HUES64 (cell line): ENCODE measurements at regions not wholly inside any gene's neighbourhood (a gene's known extent, or its start where the extent isn't known, plus 50 kb on each side); places are given as distances from the start of the nearest gene placed in this dataset.

Experiments
- H3K27ac ChIP-seq: 2 replicates; pipeline ENCODE4 v1.7.0; 2013; ENCODE audit warnings: low read depth, low read length, inconsistent platforms
- H3K27me3 ChIP-seq: 2 replicates; pipeline ENCODE4 v1.6.1; 2013; ENCODE audit warnings: mild to moderate bottlenecking, low read length; ENCODE audit not compliant: insufficient read depth
- H3K36me3 ChIP-seq: 2 replicates; pipeline ENCODE4 v1.6.1; 2013; ENCODE audit warnings: mild to moderate bottlenecking, low read length; ENCODE audit not compliant: insufficient read depth
- H3K4me1 ChIP-seq: 2 replicates; pipeline ENCODE4 v1.6.1; 2013; ENCODE audit warnings: mild to moderate bottlenecking, low read length, moderate library complexity; ENCODE audit not compliant: insufficient read depth
- H3K4me3 ChIP-seq: 2 replicates; pipeline ENCODE4 v1.5.1; 2013; ENCODE audit warnings: mild to moderate bottlenecking, low read length, moderate library complexity
- H3K9ac ChIP-seq: 2 replicates; pipeline ENCODE4 v1.6.1; 2013; ENCODE audit warnings: mild to moderate bottlenecking, low read depth, low read length
- H3K9me3 ChIP-seq: 2 replicates; pipeline ENCODE4 v1.6.1; 2013; ENCODE audit warnings: low read depth, low read length; ENCODE audit not compliant: insufficient read depth
- WGBS: fragments of 150-250, 120-280 bp; methylation state at CpG from one replicate; pipeline ENCODE4 v1.1.7; 2013; ENCODE audit warnings: missing lambda C conversion rate; 5-methylcytosine and 5-hydroxymethylcytosine counted together

DNA sequence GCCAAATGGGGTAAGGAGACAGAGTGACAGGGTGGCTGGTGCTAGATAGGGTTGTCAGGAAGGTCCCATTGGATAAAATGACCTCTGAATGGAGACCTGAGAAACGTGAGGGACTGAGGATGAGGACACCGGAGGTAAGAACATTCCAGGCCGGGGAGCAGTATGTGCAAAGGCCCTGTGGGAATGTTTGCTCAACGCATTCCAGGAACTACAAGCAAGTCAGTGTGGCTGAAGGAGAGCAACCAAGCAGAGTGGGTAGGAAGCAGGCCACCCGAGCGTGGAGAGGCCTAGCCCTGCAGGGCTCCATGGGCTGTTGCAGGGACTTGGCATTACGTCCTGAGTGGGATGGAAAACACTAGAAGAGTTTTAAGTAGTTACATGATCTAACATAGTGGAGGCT lies 185.6 kb downstream of the ZBTB18 start:
- Histone ChIP-seq H3K9ac (no peak overlapping the region), H3K27ac (no peak overlapping the region), H3K4me1 (peaks cover 6% of the 10 kb centered on the region), H3K36me3 (no peaks in the 10 kb centered on the region), H3K27me3 (0 out of 2 replicates have a peak, but pooled peaks cover 2% of the 10 kb centered on the region), H3K9me3 (no peaks in the 10 kb centered on the region), H3K4me3 (no peak overlapping the region)
- 91% methylated on average over 7 of the region's 7 CpGs for WGBS

DNA sequence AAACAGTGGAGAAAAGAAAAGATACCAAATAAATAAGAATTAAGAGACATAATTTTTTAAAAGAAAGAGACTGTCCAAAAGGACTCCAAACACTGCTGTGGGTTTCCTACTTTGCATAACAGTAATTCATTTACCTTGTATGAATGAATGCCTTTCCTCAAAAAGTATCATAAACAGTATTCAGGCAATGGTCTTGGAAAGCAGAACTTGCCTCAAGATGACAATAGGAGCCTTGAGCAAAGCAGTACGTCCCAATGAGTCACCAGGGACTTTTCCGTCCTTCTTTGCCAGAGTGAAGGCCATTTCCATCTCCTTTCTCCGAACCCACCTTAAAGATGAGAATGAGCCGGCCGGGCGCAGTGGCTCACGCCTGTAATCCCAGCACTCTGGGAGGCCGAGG lies 186.4 kb downstream of the ZBTB18 start:
- Histone ChIP-seq H3K4me1 (no peaks in the 10 kb centered on the region), H3K27me3 (no peaks in the 10 kb centered on the region), H3K9ac (no peak overlapping the region), H3K36me3 (no peaks in the 10 kb centered on the region), H3K4me3 (no peak overlapping the region), H3K9me3 (no peaks in the 10 kb centered on the region), H3K27ac (no peak overlapping the region)
- 87% methylated on average over 8 of the region's 8 CpGs for WGBS

DNA sequence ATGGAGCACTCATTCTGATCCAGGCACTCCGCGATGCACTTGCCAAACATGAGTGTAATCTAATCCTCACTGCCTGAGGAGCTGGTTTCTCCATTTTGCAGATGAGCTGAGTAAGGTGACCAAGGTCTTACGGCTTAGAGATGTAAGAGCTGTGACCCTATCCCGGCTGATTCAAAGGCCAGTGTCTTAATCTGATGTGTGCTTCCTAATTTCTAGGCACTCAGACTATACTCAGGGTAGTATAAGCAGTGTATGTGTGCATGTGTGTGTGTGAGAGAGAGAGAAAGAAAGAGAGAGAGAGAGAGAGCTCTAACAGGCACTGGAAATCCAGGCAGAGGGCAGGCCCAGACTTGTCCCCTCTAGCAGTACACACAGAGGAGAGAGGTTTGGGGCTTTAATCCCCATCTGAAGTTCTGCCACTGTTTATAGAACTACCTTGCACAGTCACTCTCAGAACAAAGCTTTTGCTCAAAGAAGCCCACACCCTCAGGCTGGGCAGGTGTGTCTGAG lies 188.2 kb downstream of the ZBTB18 start:
- Histone ChIP-seq H3K36me3 (no peaks in the 10 kb centered on the region), H3K27me3 (no peaks in the 10 kb centered on the region)
- 92% methylated on average over 4 of the region's 4 CpGs for WGBS

DNA sequence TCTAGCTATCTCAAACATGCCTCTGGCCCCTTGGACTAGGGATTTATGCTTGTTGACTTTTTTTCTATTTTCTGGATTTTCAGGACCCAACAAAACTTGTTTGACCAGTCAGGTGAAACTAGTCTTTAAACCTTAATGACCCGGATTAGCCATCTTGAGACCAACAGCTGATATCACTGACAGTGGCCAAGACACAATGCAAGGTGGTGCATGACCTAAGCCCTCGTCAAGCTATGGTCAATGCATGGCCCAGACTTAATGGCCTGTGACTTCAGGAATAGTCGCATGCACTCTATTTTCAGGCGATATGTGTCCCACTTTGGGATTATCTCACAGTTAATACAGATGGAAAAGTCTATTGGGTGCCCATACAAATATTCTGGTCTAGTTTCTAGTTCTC lies 190.4 kb downstream of the ZBTB18 start:
- no peaks in the 10 kb centered on the region for H3K27me3 ChIP-seq
- H3K36me3 ChIP-seq = no peaks in the 10 kb centered on the region
- H3K9ac ChIP-seq = no peak overlapping the region
- H3K4me3 ChIP-seq = no peak overlapping the region
- no peaks in the 10 kb centered on the region for H3K4me1 ChIP-seq
- 94% methylated on average over 4 of the region's 4 CpGs for WGBS
- H3K27ac ChIP-seq = no peak overlapping the region
- no peaks in the 10 kb centered on the region for H3K9me3 ChIP-seq

More for the DNA sequence above, 188.2 kb downstream of the ZBTB18 start:
- Histone ChIP-seq H3K4me1 (no peaks in the 10 kb centered on the region), H3K9ac (no peak overlapping the region), H3K27ac (no peak overlapping the region), H3K4me3 (no peak overlapping the region), H3K9me3 (no peaks in the 10 kb centered on the region)

DNA sequence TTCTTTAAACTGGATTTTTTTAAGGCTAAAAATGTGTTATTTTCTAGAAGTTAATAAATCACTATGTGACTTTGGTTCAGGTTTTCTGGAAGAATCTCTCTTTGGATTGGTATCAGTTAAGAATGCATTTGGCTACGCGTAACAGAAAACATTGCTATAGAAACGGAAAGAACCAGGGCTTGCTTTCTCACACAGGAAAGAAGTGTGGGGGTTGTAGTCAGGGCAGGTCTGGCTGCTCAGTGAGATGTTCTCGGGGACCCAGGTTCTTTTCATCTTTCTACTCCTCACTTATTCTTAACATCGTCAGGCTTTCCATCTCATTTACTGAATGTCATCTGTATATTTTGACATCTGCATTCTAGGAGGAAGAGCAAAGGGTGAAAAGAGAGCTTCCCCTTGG lies 191.4 kb downstream of the ZBTB18 start:
- WGBS = 94% methylated on average over 5 of the region's 5 CpGs
- H3K9ac ChIP-seq = no peak overlapping the region
- no peaks in the 10 kb centered on the region for H3K27me3 ChIP-seq
- no peak overlapping the region for H3K27ac ChIP-seq
- H3K36me3 ChIP-seq = no peaks in the 10 kb centered on the region
- H3K4me1 ChIP-seq = no peaks in the 10 kb centered on the region
- H3K4me3 ChIP-seq = no peak overlapping the region
- no peaks in the 10 kb centered on the region for H3K9me3 ChIP-seq

DNA sequence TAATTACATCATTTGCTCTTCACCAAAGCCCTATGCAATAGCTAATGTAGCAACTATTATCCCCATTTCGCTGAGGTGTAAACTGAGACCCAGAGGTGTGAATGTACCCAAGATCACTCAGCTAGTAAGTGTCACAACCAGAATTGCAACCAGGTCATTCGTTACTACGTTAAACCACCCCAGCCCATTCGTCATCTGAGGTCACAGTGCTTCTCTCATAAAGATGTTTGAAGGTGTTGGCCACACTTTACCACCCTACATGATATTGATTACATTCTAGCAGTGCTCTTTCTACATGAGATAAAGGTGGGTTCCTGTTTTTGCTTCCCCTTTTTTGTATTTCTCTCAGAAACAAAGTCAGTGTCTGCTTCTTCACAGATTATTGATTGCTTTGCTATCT lies 195.3 kb downstream of the ZBTB18 start:
- Histone ChIP-seq H3K27ac (no peak overlapping the region), H3K9ac (no peak overlapping the region), H3K9me3 (no peaks in the 10 kb centered on the region), H3K4me1 (no peaks in the 10 kb centered on the region), H3K36me3 (no peaks in the 10 kb centered on the region), H3K4me3 (no peak overlapping the region), H3K27me3 (no peaks in the 10 kb centered on the region)
- 93% methylated on average over 4 of the region's 4 CpGs for WGBS

DNA sequence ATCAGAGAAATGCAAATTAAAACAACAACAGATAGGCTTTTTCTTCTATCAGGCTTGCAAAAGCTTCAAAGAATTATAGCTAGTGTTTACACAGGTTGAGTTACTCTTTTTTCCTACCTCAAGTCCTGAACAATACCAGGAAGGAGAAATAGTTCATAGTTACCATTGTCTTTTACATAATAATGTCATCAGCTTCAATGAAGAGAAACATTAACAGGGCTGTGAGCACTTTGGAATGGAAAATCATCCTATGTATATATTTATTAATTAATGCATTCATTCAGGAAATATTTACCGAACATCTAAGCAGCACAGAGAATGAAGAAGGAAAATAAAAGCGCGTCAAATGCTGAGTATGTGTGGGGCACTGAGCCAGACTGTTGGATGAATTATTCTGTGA lies 197.3 kb downstream of the ZBTB18 start:
- no peak overlapping the region for H3K27ac ChIP-seq
- WGBS = 94% methylated on average over 3 of the region's 3 CpGs
- no peaks in the 10 kb centered on the region for H3K27me3 ChIP-seq
- no peaks in the 10 kb centered on the region for H3K4me1 ChIP-seq
- no peaks in the 10 kb centered on the region for H3K9me3 ChIP-seq
- no peaks in the 10 kb centered on the region for H3K36me3 ChIP-seq
- H3K4me3 ChIP-seq = no peak overlapping the region
- H3K9ac ChIP-seq = no peak overlapping the region

DNA sequence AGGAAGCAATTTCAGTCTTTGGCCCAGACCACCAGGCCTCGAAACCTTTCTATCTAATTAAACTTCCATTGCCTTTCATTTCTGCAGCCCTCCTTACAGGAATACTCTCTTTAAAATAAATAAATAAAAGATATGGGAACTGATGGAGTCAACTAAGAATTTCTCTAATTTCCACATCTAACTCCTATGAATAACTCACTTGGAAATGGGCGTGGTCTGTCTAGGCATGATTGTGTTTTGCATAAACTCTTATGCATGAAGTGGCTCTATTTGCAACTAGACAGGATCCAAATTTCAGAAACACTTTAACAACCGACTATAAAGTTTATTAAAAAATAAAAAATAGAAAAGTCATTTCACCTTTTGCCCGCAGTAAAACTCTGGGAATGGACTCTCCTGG lies 199.5 kb downstream of the ADSS2 start:
- Histone ChIP-seq H3K9me3 (no peaks in the 10 kb centered on the region), H3K4me1 (no peaks in the 10 kb centered on the region), H3K36me3 (no peaks in the 10 kb centered on the region), H3K4me3 (no peak overlapping the region), H3K27me3 (no peaks in the 10 kb centered on the region), H3K9ac (no peak overlapping the region), H3K27ac (no peak overlapping the region)
- 90% methylated on average over 2 of the region's 4 CpGs for WGBS

DNA sequence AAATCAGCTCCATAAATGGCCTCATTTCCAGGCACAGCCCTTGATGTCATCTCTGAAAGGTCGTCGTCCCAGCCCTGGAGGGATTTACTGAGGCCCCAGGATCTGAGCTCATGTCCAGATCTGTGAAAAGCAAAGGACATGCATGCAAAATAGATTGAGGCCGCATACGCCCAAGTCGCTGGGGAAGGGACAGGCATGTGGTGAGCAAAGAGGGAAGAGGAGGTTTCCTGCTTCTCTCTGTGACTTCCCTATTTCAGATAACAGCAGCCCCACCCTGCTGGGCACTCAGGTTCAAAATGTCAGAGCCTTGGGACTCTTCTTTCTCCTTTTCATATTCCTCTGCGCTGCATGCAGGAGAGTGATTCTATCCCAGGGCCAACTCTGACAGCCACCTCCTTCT lies 197.2 kb downstream of the ADSS2 start:
- 89% methylated on average over 6 of the region's 6 CpGs for WGBS
- Histone ChIP-seq H3K9me3 (no peaks in the 10 kb centered on the region), H3K36me3 (no peaks in the 10 kb centered on the region), H3K4me3 (no peak overlapping the region), H3K9ac (no peak overlapping the region), H3K27me3 (no peaks in the 10 kb centered on the region), H3K4me1 (no peaks in the 10 kb centered on the region), H3K27ac (no peak overlapping the region)

DNA sequence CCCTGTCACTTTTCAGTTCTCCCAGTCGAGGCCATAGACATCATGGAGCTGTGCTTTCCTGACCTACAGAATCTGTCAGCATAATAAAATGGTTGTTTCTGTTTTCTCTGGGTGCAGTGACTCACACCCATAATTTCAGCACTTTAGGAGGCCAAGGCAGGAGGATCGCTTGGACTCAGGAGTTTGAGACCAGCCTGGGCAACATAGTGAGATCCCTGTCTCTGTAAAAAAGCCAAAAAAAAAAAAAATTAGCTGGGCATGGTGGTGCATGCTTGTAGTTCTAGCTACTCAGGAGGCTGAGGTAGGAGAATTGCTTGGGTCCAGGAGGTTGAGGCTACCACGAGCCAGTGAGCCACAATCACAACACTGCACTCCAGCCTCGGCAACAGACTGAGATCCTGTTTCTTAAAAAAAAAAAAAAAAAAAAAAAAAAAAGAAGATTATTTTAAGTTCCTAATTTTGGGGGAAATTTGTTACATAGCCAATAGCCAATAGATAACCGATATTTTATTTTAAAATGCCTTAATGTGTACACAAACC lies 196.2 kb downstream of the ADSS2 start:
- Histone ChIP-seq H3K27ac (no peak overlapping the region), H3K9ac (no peak overlapping the region), H3K9me3 (no peaks in the 10 kb centered on the region), H3K27me3 (no peaks in the 10 kb centered on the region), H3K36me3 (no peaks in the 10 kb centered on the region), H3K4me1 (no peaks in the 10 kb centered on the region), H3K4me3 (no peak overlapping the region)
- WGBS = 98% methylated on average over 4 of the region's 5 CpGs

DNA sequence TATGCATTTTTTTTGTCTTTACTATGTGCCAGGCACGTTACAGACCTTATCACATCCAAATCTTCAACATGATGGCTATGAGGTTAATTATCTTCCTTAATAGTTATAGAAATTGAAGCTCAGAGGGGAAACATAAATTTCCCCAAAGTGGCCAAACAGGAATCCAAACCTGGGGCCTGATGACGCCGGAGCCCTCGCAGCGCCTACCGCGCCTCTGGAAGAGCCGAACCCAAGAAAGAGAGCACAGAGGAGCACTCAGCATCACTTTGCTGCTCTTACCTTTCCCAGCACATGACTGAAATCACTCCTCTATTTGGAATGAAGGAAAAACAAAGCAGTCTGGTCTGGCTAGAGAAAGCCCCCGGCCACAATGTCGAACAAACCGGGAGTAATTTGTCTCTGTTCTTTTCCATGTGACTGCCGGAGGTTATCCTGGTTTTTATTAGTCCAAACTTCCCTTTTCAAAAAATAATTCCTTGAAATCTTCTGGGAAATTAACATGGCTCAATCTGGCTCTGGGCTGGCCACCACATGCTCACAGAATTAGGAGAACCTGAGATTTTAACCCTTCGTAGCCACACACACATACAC lies 195.5 kb downstream of the ADSS2 start:
- Histone ChIP-seq H3K9me3 (no peaks in the 10 kb centered on the region), H3K27ac (no peak overlapping the region), H3K4me1 (no peaks in the 10 kb centered on the region), H3K4me3 (no peak overlapping the region), H3K9ac (no peak overlapping the region), H3K36me3 (no peaks in the 10 kb centered on the region), H3K27me3 (no peaks in the 10 kb centered on the region)
- 93% methylated on average over 12 of the region's 13 CpGs for WGBS

DNA sequence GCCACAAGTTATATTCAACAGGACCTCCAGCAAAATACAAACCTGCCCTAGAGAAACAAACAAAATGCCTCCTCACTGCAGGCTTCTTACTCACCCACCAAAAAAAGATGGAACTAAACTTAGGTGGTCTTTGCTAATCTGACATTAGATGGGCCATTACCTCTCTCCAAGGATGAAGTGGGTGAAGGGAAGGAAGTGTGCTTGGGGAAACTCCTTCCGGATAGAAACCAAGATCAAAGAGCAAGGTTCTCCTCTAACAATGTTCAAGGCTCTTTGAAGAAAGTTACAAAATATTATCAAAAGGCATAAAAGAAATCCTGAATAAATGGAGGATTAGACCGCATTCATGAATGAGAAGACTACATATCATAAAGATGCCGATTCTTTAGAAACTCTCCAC lies 187.5 kb downstream of the ADSS2 start:
- H3K27ac ChIP-seq = no peak overlapping the region
- no peak overlapping the region for H3K9ac ChIP-seq
- no peaks in the 10 kb centered on the region for H3K36me3 ChIP-seq
- no peaks in the 10 kb centered on the region for H3K9me3 ChIP-seq
- no peaks in the 10 kb centered on the region for H3K27me3 ChIP-seq
- 89% methylated on average over 3 of the region's 3 CpGs for WGBS
- H3K4me3 ChIP-seq = no peak overlapping the region
- no peaks in the 10 kb centered on the region for H3K4me1 ChIP-seq
